Stimulated activated memory B cell treated with anti-CD40 and anti-IgM and Interleukin-4, amounts not matched to agents 10 μg/mL and 1 μg/mL and 100 μg/mL, for 72 hours (primary cell): ENCODE measurements at regions not wholly inside any gene's neighbourhood (a gene's known extent, or its start where the extent isn't known, plus 50 kb on each side); places are given as distances from the start of the nearest gene placed in this dataset.

ENCODE experiments used
- ATAC-seq: fragments of 150-1000 bp; cut with Tn5 transposase; 2 replicates; pipeline ENCODE4 v1.10.0; 2021
- H3K27ac Mint-ChIP-seq: one replicate; pipeline ENCODE4 v1.8.0; 2022; ENCODE audit warnings: mild to moderate bottlenecking, mixed read lengths
- H3K27me3 Mint-ChIP-seq: one replicate; pipeline ENCODE4 v1.8.0; 2022; ENCODE audit warnings: mixed read lengths
- H3K36me3 Mint-ChIP-seq: one replicate; pipeline ENCODE4 v1.8.0; 2022; ENCODE audit warnings: mixed read lengths
- H3K4me1 Mint-ChIP-seq: one replicate; pipeline ENCODE4 v1.8.0; 2022; ENCODE audit warnings: mixed read lengths
- H3K4me3 Mint-ChIP-seq: one replicate; pipeline ENCODE4 v1.8.0; 2022; ENCODE audit warnings: mild to moderate bottlenecking, moderate library complexity, mixed read lengths
- H3K9me3 Mint-ChIP-seq: one replicate; pipeline ENCODE4 v1.8.0; 2022; ENCODE audit warnings: mixed read lengths

DNA sequence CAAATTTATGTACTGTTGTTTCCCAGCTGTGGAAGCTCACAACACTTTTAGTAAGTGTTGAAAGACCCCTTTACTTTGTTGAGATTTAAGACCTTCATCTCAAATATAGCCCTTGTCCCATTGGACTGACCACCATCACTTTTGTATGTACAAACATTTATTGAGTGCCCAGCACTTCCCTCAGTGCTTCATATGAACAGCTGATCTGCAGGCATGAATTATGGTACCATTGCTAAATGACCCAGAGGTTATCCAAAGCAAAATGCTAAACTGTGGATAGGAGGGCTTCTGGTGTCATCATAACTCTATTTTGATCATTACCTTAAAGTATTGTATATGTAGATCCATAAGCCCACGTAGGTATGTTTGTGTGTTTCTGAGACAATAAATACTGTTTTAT, 285.7 kb upstream of the RGS6 start:
- Mint-ChIP-seq H3K27me3 (no peaks in the 10 kb centered on the region), H3K9me3 (peaks cover 14% of the 10 kb centered on the region), H3K27ac (no peak overlapping the region), H3K36me3 (peaks cover 80% of the 10 kb centered on the region), H3K4me3 (no peak overlapping the region), H3K4me1 (no peaks in the 10 kb centered on the region)
- no peak for ATAC-seq

DNA sequence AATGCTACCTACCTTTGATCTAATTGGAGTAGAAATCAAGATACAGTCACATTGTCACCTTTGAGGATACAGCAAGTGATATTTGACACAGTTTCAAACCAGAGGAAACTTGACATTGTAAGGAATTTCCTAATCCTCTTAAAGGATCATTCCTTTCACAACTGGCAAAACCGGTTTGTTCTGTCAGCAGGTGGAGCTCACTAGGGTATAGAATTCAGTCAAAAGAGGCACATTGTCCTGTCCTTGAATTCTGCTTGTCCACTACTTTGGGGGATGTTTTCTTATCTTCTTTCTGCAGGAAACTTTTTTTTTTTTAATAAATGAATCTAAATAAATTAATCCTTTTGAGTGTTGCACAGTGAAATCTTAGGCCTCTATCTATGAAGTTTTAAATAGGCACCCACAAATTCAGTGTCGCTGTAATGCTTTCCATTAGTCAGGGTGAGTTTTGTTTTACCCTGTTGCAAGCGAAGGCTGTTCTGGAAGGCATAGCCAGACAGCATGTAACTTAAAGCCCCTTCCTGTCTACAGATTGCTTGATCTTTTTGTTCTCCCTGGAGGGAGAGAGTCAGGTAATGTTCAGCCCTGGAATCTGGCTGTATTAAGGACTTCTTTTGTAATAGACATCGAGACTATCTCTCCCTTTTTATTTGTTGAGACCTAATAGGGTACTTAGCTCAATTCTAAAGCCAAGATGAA, 285.0 kb upstream of the RGS6 start:
- no peak for ATAC-seq
- Mint-ChIP-seq H3K36me3 (peaks cover 80% of the 10 kb centered on the region), H3K27ac (no peak overlapping the region), H3K4me1 (no peaks in the 10 kb centered on the region), H3K9me3 (peaks cover 10% of the 10 kb centered on the region), H3K4me3 (no peak overlapping the region), H3K27me3 (no peaks in the 10 kb centered on the region)

DNA sequence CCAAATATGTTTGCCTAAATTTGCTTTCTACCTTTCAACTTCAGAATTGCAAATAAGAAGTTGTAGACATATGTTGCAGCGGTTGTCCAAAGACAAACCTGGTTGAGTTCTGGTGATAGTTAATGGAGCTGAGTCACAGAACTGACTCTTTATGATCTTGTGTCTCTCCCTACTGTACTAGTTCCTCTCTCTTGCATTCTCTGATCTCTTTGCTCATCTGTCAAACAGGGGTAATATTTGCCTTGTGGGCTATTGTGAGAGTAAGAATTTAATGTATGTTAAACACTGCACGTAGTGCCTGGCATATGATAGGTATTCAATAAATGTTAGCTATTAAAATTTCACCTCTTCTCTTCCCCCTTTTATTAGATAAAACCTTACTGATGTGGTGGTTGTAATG, 283.5 kb upstream of the RGS6 start:
- H3K27me3 Mint-ChIP-seq, result no peaks in the 10 kb centered on the region
- H3K27ac Mint-ChIP-seq, result no peak overlapping the region
- H3K4me1 Mint-ChIP-seq, result no peaks in the 10 kb centered on the region
- H3K4me3 Mint-ChIP-seq, result no peak overlapping the region
- no peak for ATAC-seq
- H3K36me3 Mint-ChIP-seq, result peaks cover 80% of the 10 kb centered on the region
- H3K9me3 Mint-ChIP-seq, result peaks cover 14% of the 10 kb centered on the region

- Mint-ChIP-seq H3K27ac (no peak overlapping the region), H3K4me1 (no peaks in the 10 kb centered on the region), H3K27me3 (no peaks in the 10 kb centered on the region), H3K4me3 (no peak overlapping the region), H3K36me3 (peaks cover 82% of the 10 kb centered on the region), H3K9me3 (peaks cover 11% of the 10 kb centered on the region)
- no peak for ATAC-seq
Measured at GRCh38 chr14:71650187-71650755, 282.0 kb upstream of the RGS6 start.

- Mint-ChIP-seq H3K36me3 (peaks cover 82% of the 10 kb centered on the region), H3K27me3 (no peaks in the 10 kb centered on the region), H3K4me1 (no peaks in the 10 kb centered on the region), H3K27ac (no peak overlapping the region), H3K4me3 (no peak overlapping the region), H3K9me3 (peaks cover 11% of the 10 kb centered on the region)
- ATAC-seq, result no peak
Measured at GRCh38 chr14:71651228-71651627, 281.0 kb upstream of the RGS6 start.

- Mint-ChIP-seq H3K9me3 (peaks cover 11% of the 10 kb centered on the region), H3K36me3 (peaks cover 75% of the 10 kb centered on the region), H3K4me3 (no peak overlapping the region), H3K4me1 (no peaks in the 10 kb centered on the region), H3K27me3 (no peaks in the 10 kb centered on the region), H3K27ac (no peak overlapping the region)
- ATAC-seq, result no peak
Measured at GRCh38 chr14:71652368-71652767, 279.9 kb upstream of the RGS6 start.

DNA sequence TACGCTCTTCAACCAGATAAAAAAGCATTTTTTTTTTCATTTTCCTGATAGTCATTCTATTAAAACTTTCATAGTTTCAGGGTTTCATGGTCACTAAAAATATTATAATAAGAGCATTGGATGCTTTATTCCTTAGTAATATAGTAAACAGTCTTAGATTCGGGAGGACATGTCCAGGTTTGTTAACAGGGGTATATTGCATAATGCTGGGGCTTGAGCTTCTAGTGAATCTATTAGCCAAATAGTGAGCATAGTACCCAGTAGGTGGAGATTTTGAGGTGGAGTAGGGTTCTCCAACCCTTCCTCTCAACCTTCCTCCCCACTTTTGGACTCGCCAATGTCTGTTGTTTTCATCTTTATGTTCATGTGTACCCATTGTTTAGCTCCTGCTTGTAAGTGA, 277.4 kb upstream of the RGS6 start:
- H3K36me3 Mint-ChIP-seq, result peaks cover 74% of the 10 kb centered on the region

GRCh38 chr14:71658261-71658860, 273.9 kb upstream of the RGS6 start:
- Mint-ChIP-seq H3K27me3 (no peaks in the 10 kb centered on the region), H3K36me3 (peaks cover 66% of the 10 kb centered on the region), H3K27ac (no peak overlapping the region), H3K4me1 (no peaks in the 10 kb centered on the region), H3K9me3 (no peaks in the 10 kb centered on the region), H3K4me3 (no peak overlapping the region)
- ATAC-seq, result no peak

More for the DNA sequence above, 277.4 kb upstream of the RGS6 start:
- no peaks in the 10 kb centered on the region for H3K27me3 Mint-ChIP-seq
- H3K4me3 Mint-ChIP-seq, result no peak overlapping the region
- no peak for ATAC-seq
- peaks cover 11% of the 10 kb centered on the region for H3K9me3 Mint-ChIP-seq
- no peaks in the 10 kb centered on the region for H3K4me1 Mint-ChIP-seq
- H3K27ac Mint-ChIP-seq, result no peak overlapping the region

DNA sequence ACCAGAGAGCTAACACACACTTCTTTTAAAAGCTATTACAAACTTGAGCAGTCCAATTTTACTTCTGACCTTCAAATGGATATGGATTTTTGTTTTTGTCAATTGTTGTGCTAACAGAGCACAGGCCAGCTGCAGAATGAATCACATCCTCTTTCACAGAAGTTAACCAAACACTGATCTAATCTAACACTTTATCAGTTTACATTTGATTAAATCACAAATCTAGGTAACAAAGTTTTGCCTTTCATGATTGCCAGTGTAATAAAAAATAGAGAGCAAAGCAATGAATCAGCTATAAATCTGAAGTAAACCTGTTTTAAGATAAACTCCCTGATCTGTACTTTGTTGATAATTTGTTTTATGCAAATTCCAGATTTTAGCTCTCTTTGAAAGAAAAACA, 273.1 kb upstream of the RGS6 start:
- peaks cover 65% of the 10 kb centered on the region for H3K36me3 Mint-ChIP-seq
- H3K4me1 Mint-ChIP-seq, result no peaks in the 10 kb centered on the region
- ATAC-seq, result no peak
- no peaks in the 10 kb centered on the region for H3K27me3 Mint-ChIP-seq
- H3K4me3 Mint-ChIP-seq, result no peak overlapping the region
- H3K9me3 Mint-ChIP-seq, result no peaks in the 10 kb centered on the region
- H3K27ac Mint-ChIP-seq, result no peak overlapping the region

- H3K27ac Mint-ChIP-seq, result no peak overlapping the region
- H3K36me3 Mint-ChIP-seq, result peaks cover 58% of the 10 kb centered on the region
- no peak for ATAC-seq
- H3K27me3 Mint-ChIP-seq, result no peaks in the 10 kb centered on the region
- H3K4me3 Mint-ChIP-seq, result no peak overlapping the region
- H3K9me3 Mint-ChIP-seq, result no peaks in the 10 kb centered on the region
- H3K4me1 Mint-ChIP-seq, result no peaks in the 10 kb centered on the region
Measured at GRCh38 chr14:71661441-71661840, 270.8 kb upstream of the RGS6 start.

GRCh38 chr14:71662291-71662790, 269.9 kb upstream of the RGS6 start:
- H3K4me3 Mint-ChIP-seq, result no peak overlapping the region
- H3K27me3 Mint-ChIP-seq, result no peaks in the 10 kb centered on the region
- H3K36me3 Mint-ChIP-seq, result peaks cover 64% of the 10 kb centered on the region
- H3K27ac Mint-ChIP-seq, result no peak overlapping the region
- H3K9me3 Mint-ChIP-seq, result no peaks in the 10 kb centered on the region
- no peaks in the 10 kb centered on the region for H3K4me1 Mint-ChIP-seq
- no peak for ATAC-seq

DNA sequence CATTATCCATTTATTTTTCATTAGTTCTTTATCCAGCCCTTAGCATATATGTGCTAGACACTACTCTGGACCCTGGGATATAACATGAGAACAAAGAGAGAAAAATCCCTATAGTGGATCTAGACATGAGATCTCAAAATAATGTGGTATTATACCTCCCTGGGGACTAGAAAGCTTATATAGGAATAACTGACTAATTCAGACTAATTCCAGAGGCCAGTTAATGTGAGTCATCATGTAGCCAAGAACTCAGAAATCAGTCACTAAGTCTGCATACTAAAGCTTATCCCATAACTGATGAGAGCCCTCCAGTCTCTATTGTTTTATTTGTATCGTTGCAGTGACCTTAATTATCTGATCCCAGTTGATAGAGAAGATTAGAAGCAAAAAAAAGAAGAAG, 267.1 kb upstream of the RGS6 start:
- H3K4me1 Mint-ChIP-seq, result no peaks in the 10 kb centered on the region
- peaks cover 56% of the 10 kb centered on the region for H3K36me3 Mint-ChIP-seq
- H3K27me3 Mint-ChIP-seq, result no peaks in the 10 kb centered on the region
- no peak for ATAC-seq
- no peak overlapping the region for H3K27ac Mint-ChIP-seq
- H3K9me3 Mint-ChIP-seq, result no peaks in the 10 kb centered on the region
- no peak overlapping the region for H3K4me3 Mint-ChIP-seq

DNA sequence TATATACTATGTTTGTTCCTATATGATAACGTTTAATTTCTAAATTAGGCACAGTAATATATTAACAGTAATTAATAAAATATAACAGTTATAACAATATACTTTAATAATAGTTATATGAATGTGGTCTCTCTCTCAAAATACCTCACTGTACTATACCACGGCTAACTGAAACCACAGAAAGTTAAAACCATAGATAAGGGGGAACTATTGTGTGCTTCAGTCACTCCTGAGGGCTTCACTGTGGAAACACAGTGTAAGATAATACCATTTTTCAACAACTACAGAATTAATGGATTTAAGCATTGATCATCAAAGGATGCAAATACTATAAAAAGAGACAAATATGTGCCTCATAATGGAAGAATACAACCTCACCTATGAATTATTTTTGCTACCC, 266.4 kb upstream of the RGS6 start:
- H3K36me3 Mint-ChIP-seq, result peaks cover 52% of the 10 kb centered on the region
- H3K4me1 Mint-ChIP-seq, result no peaks in the 10 kb centered on the region
- no peaks in the 10 kb centered on the region for H3K27me3 Mint-ChIP-seq
- no peak overlapping the region for H3K4me3 Mint-ChIP-seq
- H3K9me3 Mint-ChIP-seq, result no peaks in the 10 kb centered on the region
- no peak for ATAC-seq
- no peak overlapping the region for H3K27ac Mint-ChIP-seq

GRCh38 chr14:71666571-71667145, 265.6 kb upstream of the RGS6 start:
- Mint-ChIP-seq H3K27ac (no peak overlapping the region), H3K36me3 (peaks cover 52% of the 10 kb centered on the region)
- no peak for ATAC-seq

DNA sequence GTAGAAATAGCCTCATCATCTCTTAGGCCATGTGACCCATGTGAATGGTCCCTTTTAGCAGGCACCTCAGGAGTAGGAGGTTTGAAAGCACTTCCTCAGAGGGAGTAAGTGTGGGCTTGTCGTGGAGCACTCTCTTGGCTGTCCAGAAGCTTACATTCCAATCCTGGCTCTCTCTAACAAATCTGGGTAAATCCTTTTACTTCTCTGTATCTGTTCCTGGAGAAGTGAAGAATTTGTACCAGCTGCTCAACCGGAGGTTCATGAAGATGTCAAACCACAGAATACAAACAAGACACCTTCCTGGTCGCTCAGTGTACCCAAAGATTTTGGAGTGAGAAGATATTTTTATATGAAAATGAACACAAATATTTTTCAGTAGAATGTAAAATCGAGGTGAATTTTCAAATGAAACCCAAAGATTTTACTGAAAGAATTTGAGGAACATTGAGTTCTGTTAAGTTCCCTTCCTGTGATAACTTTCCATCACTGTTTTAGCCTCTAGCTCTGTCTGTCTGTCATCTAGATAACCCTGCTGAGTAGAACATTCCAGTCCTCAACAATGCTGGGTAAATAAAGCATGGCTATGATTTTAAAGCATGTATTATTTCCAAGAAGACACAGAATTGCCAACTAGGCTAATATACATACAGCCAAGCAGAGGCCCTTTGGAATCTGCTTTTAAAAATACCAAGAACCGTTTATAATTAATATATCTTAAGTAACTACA, 263.9 kb upstream of the RGS6 start:
- no peaks in the 10 kb centered on the region for H3K27me3 Mint-ChIP-seq
- no peaks in the 10 kb centered on the region for H3K4me1 Mint-ChIP-seq

More at GRCh38 chr14:71666571-71667145, 265.6 kb upstream of the RGS6 start:
- Mint-ChIP-seq H3K4me1 (no peaks in the 10 kb centered on the region), H3K4me3 (no peak overlapping the region), H3K27me3 (no peaks in the 10 kb centered on the region), H3K9me3 (no peaks in the 10 kb centered on the region)

More for the DNA sequence above, 263.9 kb upstream of the RGS6 start:
- no peak for ATAC-seq
- peaks cover 57% of the 10 kb centered on the region for H3K36me3 Mint-ChIP-seq
- no peaks in the 10 kb centered on the region for H3K9me3 Mint-ChIP-seq
- H3K27ac Mint-ChIP-seq, result no peak overlapping the region
- no peak overlapping the region for H3K4me3 Mint-ChIP-seq
